ENCODE measurements at regions not wholly inside any gene's neighbourhood (a gene's known extent, or its start where the extent isn't known, plus 50 kb on each side); places are given as distances from the start of the nearest gene placed in this dataset.
"Not testable (repeated sequence)": the region's sequence is repeated elsewhere in the genome, so short reads cannot be mapped to it uniquely, and the experiment has no call there.

DNA sequence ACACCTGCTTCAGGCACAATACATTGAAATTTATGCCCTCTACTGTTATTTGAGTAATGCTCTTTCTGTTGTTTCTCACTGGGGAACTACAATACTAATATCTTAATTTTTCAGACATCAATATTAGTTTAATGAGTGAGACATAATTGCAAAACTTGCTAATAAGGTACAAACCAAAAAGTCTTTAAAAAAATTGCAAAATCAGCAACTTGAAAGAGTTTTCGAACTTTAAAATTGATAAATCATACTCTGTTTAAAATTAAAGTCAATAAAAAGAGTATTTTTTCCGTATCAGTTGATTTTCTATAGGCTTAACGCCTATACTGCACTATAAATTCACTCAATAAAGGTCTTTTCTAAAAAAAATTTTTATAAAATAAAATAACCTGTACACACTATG lies 1735.9 kb upstream of the SEL1L start:
- no peak for DNase-seq

DNA sequence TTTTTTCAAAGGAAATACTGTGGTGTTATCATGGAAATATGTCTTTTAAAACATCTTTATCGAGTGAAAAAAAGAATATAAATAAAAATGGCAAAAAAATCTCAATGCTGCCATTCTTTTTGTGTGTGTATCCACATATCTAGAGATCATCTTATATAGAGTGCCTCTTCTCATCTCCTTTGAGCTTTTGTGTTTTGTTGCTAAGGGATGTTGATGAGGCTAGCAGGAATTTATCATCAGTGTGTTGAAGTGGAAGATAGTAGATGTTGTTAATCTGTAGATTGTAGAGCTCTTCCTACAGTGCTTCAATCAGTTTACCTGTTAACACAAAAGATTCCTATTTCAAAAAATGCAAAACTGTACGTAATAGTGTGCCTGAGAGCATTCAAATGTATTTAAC lies 1738.0 kb upstream of the SEL1L start:
- DNase-seq = no peak

DNA sequence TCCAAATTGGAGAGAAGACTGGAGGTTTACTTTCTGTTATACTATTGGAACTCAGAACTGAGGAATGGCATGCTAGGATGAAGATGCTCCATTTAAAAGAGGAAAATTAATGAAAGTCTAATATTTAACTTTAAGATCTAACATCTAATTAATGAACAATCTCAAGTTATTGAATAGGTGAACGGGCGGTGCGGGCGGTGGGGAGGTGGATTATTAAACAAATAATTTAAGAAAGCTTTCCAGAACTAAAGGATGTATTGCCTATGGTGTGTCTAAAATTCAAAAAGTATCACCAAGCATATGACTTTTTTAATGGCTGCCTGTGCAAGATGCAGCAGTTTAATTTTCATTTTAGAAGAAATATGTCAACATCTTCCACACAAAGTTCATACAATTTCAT lies 1747.1 kb upstream of the SEL1L start:
- no peak for DNase-seq

DNA sequence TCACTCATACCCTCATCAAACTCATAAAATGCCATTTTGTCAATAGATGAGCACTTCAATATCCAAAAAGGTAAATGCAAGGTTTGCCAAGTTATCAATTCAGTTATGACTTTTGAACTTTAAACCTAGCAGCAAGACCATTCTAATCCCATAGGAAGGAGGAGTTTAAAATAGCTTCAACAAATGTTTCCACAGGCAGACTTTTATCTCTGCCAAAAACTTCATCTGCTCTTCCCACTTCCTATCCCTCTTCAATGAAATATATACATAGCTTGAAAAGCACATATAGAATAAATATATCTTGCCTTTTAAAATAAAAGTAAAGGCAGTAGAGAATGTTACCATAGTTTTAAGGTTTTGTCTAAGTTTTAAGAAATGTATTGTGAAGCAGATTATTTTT lies 1749.1 kb upstream of the SEL1L start:
- no peak for DNase-seq

DNA sequence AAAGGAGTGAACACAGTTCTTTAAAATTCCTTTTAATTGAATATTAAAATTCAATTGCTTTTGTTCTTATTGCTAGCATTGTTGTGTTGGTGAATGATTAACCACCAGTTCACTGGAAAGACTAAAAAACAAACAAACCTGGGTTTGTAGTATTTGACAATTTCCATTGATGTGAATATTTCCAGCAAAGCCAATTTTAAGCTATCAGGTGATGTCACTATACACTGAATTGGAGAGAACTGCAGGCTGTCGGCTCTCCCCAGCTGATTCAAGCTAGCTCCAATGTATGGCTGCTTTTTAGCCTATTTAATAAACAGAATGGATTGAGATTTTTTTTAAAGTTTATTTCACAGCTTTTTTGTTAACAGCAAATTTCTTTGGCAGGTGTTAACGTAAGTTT lies 1753.6 kb upstream of the SEL1L start:
- DNase-seq = no peak

DNA sequence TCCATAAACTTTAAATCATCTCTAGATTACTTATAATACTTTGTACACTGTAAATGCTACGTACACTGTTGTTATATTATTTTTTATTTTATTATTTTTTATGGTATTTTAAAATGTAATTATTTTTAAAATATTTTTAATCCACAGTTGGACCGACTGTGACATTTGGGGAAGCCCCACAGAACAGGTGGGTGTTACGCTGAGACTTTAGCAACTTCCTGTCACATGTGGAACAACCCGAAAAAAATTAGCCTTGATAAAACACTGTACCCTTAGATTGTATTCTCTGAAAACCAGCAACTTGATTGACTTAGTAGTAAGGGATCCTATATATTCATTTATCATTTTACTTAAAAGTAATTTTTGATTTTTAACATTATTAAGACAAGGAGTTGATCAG lies 1755.7 kb upstream of the SEL1L start:
- DNase-seq = no peak

DNA sequence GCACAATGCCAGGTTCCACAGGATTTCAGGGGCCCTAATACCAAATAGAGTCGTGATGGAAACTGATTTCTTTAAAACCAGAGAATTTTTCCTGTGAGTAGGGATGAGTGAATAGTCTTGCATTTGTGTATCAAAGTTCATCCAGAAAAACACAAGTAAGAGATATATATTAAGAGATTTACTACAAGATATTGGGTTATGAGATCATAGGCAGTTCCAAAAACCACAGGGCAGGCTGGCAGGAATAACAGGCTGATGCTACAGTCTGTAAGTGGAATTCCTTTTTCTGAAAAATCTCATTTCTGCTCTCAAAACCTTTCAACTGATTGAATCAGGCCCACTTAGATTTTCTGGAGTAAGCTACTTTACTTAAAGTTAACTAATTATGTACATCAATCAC lies 1756.2 kb upstream of the SEL1L start:
- DNase-seq = no peak

DNA sequence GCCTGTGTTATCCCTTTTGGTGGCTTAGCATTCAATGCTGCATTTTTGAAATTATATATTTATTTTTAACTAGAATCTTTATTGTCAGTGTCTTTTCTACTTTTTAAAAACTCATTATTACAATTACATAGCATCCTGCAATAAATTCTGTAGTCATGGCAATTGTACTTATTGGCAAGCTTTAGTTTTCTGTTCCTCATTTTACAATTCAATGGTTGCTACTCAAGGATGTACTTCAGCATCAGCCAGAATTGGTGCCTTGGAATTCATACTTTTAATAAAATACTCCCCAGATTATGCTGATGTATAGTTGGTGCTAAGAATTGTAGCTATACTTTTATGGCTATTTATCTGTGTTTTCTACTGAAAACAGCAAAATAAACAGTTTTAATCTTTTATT lies 1756.8 kb upstream of the SEL1L start:
- no peak for DNase-seq

DNA sequence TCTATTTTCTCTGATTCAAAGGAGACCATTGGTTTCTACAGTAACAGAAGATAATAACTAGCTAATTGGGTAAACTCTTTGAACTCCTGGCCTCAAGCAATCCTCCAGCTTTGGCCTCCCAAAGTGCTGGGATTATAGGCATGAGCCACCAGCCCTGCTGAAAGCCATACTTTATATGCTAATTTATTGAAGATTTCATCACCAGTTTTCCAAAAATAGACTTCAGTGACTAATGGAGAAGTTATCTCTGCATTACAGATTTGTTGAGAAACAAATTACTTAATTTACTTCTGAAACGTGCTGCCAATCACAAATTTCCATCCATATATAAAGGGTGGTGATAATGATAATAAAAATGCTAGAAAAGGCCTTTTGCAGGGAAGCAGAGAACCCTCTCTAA lies 1758.1 kb upstream of the SEL1L start:
- DNase-seq = no peak

DNA sequence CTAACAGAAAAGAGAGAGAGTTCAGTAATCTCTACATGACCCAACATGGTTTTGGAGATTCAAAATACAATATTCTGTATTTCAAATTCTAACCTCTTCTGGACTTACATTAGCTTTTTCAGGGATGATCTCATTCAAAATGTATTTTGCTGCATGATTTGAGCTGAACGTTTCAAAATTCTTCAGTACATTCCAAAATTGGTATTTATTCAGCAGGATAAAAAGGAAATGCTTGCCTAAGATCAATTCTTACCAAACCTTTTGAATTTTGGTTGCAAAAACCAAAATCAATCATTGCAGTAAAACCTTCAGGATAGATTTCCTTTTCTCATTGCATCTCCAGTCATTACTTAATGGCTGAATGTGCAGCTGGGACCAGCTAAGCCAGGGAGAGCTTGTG lies 1761.3 kb upstream of the SEL1L start:
- no peak for DNase-seq

DNA sequence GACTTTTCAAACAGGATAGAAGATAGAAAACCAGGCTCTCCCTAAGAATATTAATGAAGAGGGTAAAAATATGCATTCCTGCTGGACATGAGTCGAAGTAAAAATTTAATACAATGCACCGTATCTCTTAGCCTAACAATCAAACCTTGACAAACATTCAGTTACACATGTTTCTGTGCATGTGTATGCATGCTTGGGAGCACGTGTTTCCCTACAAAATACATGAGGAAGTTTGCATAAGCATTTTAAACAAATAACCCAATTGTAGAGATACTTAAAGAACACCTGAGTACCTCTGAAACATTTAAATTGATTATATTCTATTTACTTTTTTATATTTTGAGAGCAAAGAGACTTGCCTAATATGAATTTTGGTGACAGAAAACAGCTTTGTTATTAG lies 1763.7 kb upstream of the SEL1L start:
- DNase-seq = no peak

DNA sequence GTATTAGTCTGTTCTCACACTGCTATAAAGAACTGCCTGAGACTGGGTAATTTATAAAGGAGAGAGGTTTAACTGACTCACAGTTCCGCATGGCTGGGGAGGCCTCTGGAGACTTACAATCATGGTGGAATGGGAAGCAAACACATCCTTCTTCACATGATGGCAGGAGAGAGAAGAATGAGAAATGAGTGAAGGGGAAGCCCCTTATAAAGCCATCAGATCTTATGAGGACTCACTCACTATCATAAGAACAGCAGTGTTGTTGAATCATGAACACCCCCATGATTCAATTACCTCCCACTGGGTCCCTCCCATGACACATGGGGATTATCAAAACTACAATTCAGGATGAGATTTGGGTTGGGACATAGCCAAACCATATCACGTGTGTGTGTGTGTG lies 1764.4 kb upstream of the SEL1L start:
- DNase-seq = not testable (repeated sequence)

DNA sequence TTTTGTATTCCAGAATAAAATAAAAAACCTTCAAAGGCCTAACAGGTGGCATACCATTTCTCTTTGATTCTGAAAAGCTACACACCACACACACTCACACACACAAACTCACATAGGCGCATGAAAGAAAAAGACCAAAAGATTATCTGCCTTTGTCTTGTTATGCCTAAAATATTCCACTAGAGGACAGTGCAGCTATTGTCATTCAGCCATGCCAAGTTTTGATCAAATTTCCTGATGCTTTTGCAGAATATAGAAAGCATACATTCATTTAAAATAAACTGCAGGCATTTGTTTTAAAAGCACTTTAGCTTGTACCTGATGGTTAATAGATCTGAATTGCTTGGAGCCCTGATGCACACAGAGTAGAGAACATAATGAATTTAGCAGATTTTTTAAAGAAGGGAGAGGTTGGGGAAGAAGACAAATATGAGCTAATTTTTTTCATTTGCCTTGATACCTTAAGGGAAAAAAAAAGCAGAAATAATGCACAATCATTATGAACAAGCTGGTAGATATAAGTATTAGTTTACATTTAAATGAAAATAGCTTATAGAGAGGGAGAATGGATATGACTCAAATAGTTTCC lies 1766.9 kb upstream of the SEL1L start:
- no peak for DNase-seq

DNA sequence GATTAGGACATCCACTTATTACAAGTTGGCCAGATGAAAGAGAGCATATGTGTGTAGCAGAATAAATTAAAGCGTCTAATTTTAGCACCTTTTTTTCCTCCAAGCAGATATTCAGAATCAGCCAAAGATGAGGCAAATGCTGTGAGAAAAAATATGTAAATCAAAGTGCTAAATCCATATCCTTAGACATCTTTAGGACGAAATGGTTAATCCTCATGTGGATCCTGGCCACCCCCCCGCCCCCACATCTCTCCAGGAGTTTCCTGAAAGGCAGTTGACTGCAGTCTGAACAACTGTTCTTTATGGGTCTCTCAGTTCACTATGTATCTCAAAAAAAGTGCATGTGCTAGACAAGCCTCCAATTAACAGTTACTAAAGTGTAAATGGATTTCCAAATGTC lies 1768.1 kb upstream of the SEL1L start:
- no peak for DNase-seq

DNA sequence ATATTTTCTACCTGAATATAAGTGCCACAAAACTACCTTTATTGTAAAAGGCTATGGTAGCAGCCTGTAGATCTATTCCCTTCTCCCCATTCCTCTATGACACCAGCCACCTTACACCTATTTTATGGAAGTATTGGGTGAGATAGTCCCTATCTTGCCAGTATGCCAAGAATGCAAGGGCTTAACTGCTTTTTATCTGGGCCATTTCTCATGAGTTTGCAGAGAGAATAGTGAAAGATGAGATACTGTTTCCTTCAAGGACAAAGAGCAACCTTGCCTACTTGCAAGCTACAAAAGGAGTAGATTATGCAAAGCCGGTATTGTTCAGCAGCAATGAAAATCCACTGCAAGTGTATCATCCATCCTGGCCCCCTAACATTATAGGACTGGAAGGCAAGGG lies 1775.6 kb upstream of the SEL1L start:
- no peak for DNase-seq

DNA sequence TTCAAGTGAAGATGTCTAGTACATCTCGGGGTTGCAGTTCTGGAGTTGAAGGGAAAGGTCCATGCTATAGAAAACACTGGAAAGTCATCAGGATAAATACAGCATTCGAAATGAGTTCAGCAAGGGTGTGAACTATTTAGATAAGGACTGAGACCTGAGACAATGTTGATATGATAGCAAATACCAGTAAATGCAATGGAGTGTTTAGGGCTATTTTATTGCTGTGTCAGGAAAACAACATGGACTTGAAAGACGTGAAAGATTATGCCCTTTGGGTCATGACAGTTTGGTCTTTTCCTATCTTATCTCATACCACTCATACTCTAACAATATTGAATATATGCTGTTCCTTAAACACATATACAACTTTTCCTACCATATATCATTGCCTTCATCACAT lies 1776.2 kb upstream of the SEL1L start:
- DNase-seq = no peak

DNA sequence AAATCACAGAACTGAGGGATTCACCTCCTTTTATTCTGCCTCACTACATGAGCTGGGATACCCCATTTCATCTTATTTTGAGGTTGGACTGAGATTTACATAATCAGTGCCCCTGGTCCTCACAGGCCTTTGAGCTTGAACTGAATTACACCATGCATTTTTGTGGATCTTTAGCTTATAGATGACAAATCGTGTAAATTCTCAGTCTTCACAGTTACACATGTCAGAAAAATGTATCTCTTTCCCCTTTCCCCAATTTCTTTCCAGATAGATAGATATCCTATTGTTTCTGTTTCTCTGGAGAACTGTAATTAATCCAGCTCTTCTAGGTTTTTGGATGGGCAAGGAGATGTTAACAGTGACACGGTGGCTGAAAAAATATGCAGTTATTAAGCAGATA lies 1778.9 kb upstream of the SEL1L start:
- no peak for DNase-seq

DNA sequence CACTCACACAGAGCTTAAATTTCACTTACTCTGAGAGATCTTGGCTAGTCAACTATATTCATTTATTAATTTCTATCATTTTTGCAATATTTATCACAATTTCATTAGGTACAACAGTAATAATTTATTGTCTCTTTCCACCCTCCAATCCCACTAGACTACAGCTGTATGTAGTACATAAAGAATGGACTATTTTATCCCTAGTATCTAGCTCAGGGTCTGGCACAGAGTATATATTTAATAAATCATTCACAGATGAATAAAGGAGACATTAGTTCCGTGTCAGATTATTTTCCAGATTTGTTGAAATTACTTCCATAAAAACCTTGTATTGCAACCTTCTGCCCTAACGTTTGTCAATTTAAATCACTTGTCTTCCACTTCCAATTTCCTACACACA lies 1781.1 kb upstream of the SEL1L start:
- DNase-seq = no peak

DNA sequence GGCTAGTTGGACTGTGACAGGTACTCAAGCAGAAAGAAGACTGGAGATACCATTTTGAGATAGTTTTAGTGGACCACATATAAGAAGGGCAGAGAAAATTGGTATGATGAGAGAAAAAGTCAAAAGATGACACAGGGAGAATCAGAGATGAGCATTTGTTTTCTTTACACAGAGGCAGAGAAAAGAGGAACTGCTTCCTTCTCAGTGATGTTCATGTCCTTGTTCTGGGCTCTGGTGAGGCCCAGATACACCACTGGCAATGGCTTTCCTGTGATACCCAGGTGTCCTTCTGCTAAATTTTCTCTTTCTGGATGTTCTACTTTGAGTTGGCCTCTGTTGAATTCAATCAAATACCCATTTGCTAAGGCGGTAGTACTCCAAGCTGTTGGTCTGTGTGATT lies 1782.7 kb upstream of the SEL1L start:
- DNase-seq = no peak

DNA sequence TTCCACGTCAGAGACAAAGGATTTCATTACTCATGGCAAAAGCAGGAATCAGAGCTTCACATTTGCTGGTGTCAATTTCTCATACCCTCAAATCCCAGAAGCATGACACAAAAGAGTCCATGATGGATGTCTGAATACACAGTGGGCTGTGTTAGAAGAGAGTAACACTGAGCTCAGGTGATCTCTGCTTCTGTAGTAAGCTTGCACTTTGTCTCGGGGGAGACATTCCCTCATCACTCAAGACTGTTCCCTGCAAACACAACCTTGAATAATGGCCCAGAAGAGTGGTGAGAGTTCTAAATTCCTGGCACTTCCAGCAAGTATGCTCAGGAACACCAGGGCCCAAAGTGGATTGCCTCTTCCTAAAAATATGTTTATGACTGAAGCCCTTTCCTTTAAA lies 1787.2 kb upstream of the SEL1L start:
- no peak for DNase-seq

DNA sequence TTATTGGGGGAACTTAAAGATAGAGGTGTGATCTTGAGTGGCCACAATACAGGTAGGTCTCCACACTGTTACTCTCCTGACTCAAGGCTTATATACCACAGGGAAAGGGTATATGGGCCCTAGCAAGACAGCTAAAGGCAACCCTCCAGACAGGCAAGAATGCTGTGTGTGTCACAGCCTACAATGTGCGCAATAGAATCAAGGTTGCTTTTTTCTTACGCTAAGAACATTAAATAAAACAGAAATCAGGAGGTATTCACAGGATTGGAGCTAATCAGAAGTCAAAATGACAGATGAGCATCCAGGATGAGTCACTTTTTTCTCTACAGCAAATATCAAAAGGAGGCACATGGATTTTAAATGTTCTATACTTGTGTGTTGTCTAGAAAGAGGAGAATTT lies 1797.9 kb upstream of the SEL1L start:
- DNase-seq = no peak

DNA sequence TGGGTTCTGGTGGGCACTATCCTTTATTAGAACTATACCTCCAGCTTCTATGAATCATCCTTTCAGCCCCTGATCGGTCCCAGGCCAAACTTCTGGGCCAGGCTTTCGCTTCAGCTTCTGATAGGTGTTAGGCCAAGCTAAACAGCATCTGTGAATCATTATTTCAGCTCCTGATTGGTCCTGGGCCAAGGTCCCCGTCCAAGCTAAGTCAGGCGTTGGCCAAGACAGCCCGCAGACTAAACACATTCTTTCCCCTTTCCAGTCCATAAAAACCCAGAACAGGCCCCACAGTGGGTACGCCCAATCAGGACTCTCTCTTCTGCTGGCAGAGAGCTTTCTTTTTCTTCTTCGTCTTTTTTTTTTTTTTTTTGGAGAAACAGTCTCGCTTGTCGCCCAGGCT lies 1808.9 kb upstream of the SEL1L start:
- no peak for DNase-seq

DNA sequence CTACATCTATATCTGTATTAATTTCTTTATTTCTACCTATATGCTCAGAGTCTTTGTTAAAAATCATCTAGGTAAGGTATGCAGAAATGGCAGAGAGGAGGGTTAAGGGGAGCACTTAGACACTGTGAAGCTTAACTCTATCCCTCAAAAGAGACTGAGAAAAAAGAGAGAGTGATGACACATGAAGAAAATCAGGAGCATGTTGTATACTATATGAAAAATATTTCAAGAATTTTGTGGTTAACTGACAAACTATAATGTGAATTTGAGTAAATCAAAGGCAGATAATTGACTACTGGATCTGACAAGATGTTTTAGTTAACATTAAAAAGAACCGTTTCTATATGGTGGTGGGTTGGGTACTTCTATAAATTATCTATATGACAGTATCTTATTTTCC lies 1814.2 kb upstream of the SEL1L start:
- DNase-seq = no peak

DNA sequence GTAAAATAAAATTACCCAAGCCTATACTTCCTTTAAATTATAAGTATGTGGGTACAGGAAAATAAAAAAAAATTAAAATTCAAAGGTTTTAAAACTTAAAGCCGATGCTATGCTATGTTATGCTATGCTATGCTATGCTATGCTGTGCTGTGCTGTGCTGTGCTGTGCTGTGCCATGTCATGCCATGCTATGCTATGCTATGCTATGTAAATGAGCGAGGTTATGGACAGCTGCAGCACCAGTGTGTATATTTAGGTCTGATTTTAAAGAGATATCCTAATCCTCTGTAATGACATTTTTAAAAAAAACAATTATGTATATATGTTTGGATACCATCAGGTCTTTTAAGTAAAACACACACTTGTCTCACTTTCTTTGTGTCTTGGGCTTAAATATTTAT lies 1822.0 kb upstream of the SEL1L start:
- no peak for DNase-seq

DNA sequence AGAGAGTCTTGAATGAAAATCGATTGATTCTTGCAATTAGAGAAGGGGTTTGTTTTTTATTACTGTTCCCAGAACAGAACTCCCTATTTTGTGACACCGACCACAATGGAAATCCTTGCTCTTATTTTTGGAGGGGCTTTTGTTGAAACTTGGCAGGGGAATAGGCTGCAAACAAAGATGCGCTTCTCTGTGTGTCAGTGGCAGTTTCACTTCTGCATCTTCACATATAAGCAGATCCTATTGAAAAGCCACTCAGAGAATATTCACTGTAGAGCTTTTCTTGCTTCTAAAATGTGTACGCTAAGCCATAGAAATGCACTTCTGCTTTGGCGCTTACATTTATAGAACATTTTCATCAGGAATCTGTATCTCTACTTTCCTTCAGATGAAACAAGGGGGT lies 1822.4 kb upstream of the SEL1L start:
- no peak for DNase-seq

DNA sequence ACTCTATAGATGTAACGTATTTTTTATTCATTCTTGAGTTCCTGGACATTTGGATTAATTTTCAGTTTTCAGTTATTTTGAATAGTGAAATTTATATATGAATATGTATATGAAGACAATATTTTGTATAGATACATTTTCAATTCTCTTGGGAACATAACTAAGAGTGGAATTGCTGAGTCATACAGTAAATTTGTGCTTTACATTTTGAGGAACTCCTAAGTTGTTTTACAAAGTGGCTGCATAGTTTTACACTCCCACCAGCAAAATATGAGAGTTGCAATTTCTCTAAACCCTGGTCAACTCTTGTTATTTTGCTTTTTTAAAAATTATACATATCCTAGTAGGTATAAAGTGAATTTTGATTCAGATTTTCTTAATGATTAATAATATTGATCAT lies 1838.6 kb upstream of the SEL1L start:
- no peak for DNase-seq
